Adrenal gland (tissue), 5 donors: ENCODE measurements at regions not wholly inside any gene's neighbourhood (a gene's known extent, or its start where the extent isn't known, plus 50 kb on each side); places are given as distances from the start of the nearest gene placed in this dataset.

Source experiments
- POLR2A ChIP-seq, 2 donors: fragments of 450-650 bp; IDR thresholded peaks; one replicate each; pipeline ENCODE4 v1.6.1; 2017; ENCODE audit warnings: antibody characterized with exemption in 2 of 2, mild to moderate bottlenecking in 2 of 2, moderate library complexity in 1 of 2
- TF ChIP-seq, protein P1 (sequence below), 6 experiments: fragments of 450-650 bp in 4 of 6; fragments of 200-600 bp in 2 of 6; sonication (generic) in 1 of 6; IDR thresholded peaks; 1 replicate in 5 of 6; 2 replicates in 1 of 6; pipeline versions ENCODE4 v1.5.1 to v1.8.0; 2016 to 2021; ENCODE audit warnings: antibody characterized with exemption in 6 of 6, mild to moderate bottlenecking in 2 of 6, moderate library complexity in 1 of 6
- donor health status: DM: no; HTN: no; CAD: no.

DNA sequence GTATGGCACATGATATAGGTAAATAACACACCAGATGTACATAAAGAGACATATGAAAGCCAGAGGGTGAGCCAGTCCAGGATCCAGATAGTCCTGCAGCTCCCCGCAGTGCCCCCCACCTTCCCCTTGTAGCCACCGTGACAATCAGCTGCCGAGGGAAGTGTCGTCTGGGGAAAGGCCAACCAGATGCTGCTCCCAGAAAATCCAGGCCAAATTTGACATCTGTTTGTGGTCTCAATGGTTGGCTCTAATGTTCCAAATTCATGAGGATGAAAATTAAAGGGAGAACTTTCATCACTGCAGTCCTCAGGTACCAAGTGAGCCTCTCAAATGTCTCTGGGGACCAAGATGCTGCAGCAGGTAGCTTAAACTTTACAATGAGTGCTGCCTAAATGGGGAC lies 210.3 kb downstream of the PTEN start:
- no peak for TF ChIP-seq POLR2A (IDR thresholded peaks at IDR 0.05)
- TF ChIP-seq, protein P1, sequence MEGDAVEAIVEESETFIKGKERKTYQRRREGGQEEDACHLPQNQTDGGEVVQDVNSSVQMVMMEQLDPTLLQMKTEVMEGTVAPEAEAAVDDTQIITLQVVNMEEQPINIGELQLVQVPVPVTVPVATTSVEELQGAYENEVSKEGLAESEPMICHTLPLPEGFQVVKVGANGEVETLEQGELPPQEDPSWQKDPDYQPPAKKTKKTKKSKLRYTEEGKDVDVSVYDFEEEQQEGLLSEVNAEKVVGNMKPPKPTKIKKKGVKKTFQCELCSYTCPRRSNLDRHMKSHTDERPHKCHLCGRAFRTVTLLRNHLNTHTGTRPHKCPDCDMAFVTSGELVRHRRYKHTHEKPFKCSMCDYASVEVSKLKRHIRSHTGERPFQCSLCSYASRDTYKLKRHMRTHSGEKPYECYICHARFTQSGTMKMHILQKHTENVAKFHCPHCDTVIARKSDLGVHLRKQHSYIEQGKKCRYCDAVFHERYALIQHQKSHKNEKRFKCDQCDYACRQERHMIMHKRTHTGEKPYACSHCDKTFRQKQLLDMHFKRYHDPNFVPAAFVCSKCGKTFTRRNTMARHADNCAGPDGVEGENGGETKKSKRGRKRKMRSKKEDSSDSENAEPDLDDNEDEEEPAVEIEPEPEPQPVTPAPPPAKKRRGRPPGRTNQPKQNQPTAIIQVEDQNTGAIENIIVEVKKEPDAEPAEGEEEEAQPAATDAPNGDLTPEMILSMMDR (IDR thresholded peaks at IDR 0.05): no peak
